ENCODE measurements at regions not wholly inside any gene's neighbourhood (a gene's known extent, or its start where the extent isn't known, plus 50 kb on each side); places are given as distances from the start of the nearest gene placed in this dataset.

DNA sequence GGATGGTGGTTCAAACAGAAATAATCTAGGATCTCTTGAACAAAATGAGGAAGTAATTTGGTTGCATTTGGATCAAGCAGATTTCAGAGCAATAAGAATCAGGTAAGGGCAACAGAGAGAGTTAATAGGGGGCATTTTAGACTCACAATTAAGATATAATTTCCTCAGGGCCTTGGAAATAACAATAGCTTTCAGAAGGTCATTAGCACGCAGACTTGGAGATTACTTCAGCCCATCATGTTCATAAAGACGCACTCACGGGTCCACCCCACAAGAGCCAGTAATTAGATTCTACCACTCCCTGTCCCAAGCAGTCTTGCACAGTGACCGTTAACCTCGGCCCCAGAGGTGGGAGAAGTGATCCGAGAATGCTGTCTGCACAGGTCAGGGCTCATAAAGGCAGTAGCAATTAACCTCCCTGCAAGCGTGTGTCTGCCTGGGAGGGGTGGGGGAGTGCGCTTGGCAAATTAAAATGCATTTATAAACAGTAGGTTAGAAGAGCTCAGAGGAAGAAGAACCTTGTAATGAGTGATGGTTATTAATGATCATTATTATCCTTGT, 125.7 kb upstream of the CCDC196 start:
- DNase-seq (ENCODE audit: low spot score), result no peak

DNA sequence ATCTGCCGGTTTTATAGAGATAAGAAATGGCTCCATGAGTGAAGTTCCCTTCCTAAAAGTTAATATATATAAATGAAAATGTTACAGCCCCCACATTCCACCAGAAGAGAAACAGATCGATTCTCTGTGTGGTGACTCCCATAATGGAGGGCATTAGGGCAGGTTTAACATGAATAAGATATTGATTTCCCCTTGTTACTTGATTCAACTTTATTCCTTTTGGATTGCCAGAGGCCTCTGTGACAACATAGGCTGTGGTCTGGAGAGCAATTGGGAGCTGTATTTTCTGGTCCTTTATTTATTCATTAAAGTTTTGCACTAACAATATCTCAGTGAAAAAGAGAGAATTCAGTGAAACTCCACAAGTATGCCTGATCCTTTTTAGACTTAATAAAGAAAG, 125.2 kb upstream of the CCDC196 start:
- DNase-seq (ENCODE audit: low spot score), result no peak

DNA sequence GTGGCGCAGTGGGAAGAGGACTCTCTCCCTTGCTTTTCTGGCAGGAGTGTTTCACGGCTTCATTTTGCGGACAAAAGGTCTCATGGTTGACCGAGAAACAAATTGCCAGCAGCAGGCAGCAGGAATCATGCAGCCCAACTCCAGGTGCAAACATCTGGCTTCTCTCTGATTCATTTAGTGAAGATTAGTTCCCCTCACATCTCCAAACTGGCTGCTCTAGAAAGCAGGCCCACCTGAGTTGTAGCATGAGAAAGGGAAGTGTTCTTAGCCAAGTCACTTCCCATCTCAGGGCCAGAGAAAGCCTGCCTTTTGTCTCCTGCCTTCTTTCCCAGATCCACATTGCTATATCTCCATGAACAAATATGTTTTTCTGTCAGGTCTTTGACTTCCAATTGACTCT, 120.8 kb upstream of the CCDC196 start:
- DNase-seq (ENCODE audit: low spot score), result no peak

DNA sequence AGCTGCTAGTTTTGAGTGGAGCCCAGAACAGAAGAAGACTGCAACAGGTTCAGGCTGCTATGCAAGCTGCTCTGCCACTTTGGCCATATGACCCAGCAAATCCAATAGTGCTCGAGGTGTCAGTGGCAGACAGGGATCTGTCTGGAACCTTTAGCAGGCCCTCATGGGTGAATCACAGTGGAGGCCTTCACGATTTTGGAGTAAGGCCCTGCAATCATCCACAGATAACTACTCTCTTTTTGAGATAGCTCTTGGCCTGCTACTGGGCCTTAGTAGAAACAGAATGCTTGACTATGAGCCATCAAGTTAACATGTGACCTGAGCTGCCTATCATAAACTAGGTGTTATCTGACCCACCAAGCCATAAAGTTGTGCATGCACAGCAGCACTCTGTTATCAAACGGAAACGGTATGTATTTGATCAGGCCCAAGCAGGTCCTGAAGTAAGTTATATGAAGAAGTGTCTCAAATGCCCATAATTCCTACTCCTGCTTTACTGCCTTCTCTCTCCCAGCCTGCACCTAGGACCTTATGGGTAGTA, 116.9 kb upstream of the CCDC196 start:
- DNase-seq (ENCODE audit: low spot score), result no peak

DNA sequence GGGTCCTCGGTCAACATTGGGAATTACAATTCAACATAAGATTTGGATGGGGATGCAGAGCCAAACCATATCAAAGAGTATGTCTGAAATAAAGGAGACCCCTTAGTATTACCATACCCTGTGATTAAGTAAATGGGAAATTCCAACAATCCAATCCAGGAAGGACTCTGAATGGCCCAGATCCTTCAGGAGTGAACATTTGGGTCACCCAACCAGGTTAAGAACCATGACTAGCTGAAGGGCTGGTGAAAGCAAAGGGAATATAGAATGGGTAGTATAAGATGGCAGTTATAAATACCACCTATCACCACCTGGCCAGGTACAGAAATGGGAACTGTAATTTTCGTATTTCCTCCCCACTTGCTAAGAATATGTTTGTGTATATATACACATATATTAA, 114.4 kb upstream of the CCDC196 start:
- no peak for DNase-seq (ENCODE audit: low spot score)

DNA sequence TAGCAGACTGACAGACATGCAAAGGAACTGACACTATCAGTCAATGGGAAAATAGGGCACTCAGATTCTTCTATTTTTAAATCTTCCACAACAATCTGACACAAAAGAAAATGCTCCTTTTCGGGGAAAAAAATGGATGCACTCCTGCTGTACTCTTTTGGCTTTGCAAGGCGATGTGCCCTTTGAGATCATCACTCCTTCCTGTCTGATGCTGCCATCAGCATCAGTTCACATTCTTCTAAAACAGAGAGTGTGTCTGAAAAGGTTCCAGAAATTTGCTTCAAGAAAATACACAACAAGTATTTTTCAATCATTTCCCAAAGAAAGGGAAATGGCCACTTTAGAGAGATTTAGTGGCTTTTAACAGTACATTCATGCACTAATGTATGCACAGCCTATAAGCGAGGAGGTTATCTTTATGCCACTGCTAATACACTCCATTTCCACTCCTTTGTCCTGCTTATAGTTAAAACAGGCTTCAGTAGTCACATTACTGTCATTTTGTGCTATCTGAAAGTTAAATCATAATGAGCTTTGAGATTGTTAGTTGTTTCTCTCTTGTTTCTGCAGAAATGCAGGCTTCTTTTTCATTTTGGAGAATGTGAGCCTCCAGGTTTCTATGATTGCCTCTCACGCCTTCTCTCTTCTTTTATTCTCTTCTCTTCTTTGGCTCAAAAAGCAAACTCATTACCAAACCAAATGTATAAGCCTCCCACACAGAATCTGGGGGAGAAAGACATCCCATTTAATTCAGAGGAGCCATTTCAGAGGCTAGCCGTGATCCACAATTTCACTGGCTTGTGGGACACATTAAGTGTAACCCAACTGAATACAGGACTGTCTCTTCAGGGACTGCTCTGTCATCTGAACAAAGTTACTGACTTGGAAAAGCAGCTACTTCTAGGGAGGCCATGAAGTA, 110.9 kb upstream of the CCDC196 start:
- DNase-seq (ENCODE audit: low spot score), result no peak

DNA sequence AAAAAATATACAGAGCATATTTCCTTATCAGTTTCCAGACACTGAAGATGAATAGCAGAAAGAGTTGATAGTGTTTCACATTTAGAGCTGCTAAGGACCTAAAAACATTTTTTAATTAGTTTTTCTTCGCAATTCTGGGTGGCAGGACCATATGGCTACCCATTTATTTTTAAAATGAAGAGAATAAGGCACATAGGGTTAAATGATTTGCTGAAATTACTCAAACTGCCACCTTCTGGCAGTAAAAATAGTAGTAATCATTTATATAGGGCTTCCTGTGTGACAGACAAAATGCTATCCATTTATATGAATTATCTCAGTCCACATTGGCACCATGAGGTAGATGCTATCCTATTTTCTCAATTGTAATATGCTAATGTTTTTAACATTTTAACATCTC, 108.6 kb upstream of the CCDC196 start:
- DNase-seq (ENCODE audit: low spot score), result no peak

DNA sequence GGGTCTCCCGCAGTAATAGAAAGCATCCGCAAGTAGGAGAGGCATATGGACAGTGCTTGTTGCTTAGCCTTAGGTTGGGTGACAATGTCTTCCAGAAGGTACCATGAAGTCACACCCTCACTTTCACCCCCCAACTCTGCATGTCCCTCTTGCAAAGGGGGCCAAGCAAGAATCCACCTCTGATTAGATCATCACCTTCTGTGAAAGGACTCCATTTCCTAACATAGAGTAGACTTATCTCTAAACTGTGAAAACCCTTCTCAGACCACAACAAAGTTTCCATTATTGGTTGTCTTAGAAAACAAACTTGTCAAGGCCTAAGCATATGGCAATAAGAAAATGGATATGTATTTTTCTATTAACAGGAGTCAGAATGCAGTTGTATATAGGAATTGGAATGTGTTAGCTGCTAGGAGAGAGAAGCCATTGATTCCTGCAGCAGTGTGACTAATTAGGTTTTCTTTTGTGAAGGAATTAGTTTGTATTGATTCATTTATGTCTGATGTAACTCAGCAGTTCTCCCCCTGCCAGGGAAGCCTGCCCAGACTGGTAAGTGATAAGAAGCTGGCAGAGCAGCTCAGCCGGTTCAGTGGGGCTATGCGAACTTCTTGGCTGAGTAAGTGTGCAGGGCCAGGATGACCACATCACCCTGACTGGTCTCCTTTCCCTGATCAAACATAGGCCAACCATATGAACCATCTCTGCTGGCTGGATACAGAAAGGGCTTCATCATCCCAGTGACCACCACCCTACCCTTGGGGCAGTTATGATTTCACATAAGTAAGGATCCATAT, 107.3 kb upstream of the CCDC196 start:
- no peak for DNase-seq (ENCODE audit: low spot score)

DNA sequence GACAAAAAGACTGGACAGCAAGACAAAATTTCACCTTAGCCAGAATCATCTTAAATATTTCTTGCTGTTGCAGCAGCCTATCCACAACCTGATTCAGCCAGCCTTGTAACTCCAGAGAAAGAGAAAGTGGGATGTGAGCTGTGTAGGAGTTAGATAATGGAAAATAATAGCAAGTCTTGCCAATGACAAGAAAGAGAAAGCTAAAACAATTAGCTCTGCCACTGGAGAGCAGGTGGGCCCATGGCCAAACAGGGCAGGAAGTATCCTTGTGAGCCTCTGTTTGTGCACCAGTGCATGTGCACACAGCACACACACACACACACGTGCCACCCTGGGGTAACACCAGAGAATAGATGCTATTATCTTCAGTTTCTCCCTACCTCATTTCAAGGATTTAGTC, 106.0 kb upstream of the CCDC196 start:
- no peak for DNase-seq (ENCODE audit: low spot score)

DNA sequence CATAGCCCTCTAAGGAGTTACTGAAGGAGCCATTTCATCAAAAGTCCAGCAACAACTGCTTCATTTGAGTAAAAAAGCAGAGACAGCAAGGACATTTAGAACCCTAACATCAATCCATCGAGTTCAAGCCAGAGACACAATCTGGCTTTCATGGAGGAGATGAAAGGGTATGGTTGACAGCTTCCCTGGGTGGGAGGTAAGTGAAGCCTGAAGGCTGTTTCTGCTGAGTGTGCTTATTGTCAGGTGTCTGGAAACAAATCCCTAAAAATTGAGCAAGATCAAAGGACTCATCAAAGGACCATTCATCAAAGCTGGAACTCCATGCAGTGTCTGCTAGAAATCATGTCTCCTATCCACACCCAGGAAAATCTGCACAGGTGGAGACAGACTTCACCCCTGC, 104.4 kb upstream of the CCDC196 start:
- peak; percentile 32 for DNase-seq (ENCODE audit: low spot score)

DNA sequence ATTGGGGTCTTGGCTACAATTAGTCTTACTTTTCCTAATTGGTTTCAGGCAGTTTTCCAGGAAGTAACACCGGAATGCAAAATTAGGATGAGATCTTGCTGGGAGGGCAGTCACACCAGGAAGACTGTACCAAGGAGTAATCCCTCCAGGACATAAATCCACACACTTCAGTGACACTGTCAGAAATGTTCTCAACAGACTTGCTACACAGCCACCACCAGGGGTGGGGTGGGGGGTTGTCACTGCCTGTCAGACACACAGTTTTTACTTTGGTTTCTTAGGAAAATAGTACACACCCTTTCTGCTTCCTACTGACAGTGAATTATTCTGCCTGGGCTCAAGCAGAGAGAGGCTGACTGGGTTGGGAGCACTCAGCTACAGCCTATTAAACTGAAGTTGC, 102.9 kb upstream of the CCDC196 start:
- no peak for DNase-seq (ENCODE audit: low spot score)

DNA sequence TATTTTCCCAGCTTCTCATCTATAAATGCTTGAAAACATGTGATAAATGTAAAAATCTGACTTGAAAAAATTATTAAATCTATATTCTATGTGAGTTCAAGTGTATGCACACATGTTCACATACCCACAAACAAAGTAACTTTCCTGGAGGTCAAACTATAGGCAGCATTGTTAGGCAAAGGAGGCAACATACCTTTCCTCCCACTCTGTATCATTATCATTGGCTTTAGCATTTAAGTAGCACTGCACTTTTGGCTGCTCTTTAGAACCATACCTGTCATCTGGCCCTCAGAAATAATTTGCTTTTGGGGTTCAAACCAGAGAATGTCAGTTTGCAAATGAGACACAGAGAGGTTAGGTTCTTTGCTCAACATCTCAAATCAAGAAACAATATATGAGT, 102.4 kb upstream of the CCDC196 start:
- no peak for DNase-seq (ENCODE audit: low spot score)

DNA sequence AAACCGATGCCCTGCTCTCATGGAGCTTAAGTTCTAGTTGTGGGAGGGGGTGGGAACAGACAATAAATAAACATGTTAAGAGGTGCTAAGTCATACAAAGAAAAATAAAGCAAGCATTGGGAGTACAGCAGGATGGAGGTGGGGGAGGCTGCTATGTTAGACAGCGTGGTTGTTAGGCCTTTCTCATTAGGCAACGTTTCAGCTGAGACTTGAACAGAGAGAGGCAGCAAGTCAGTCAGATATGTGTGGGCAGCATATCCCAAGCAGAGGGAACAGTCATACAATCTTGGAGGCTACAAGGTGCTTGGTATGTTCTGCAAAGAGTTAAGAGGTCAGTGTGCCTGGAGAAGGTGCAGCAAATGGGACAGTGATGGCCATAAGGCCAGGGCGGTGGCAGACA, 97.7 kb upstream of the CCDC196 start:
- DNase-seq (ENCODE audit: low spot score), result no peak

DNA sequence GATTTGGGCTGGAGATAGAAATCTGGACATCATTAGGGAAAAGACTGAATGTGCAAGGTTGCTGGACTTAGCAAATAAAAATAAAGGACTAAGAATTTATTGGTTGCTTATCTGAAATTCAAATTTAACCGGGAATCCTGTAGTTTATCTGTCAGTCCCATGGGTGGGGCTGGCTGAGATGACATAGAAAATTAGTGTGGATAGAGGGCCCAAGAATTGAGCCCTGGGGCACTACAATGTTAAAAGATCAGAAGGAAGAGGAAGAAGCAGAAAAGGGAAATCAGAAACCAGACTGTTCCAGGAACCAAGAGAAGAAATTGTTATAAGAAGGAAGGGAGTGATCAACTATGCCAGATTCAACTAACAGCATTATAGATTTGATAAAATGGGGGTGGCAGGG, 96.7 kb upstream of the CCDC196 start:
- DNase-seq (ENCODE audit: low spot score), result no peak

DNA sequence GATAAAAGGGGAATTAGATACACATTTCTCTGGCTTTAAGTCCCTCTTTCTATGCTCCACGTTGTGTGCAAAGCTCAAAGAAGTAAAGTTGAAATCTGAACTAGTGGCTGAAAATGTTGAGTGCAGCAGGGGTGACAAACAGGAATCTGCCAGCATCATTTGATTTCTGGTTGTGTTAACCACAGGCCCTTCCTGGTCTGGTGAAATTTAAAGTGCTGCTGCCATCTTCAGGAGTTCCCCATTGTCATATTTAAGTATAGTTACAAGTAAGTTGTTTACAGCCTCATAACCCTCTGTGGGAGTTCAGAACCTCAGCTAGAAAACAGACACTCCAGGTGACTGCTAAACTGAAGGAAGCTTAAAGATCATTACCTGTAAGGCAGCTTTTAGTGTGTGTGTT, 90.9 kb upstream of the CCDC196 start:
- DNase-seq (ENCODE audit: low spot score), result peak; percentile 4

DNA sequence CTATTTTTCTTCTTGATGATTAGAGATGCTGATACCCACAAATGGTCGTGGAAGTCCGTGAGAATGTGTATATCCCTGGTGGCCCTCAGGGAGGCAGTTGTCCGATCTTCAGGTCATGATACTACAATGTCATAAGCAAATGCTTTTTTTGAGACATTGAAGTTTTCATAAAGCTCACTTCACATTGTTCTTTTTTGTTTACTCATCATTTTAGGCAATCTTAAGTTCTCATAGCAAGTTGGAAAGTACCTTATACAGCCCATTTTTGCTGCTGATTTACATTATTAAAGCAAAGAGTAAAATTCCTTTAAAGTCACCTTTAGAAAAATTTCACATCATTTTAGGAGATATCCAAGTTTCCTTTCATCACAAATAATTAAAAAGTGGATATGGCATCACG, 90.0 kb upstream of the CCDC196 start:
- DNase-seq (ENCODE audit: low spot score), result no peak

DNA sequence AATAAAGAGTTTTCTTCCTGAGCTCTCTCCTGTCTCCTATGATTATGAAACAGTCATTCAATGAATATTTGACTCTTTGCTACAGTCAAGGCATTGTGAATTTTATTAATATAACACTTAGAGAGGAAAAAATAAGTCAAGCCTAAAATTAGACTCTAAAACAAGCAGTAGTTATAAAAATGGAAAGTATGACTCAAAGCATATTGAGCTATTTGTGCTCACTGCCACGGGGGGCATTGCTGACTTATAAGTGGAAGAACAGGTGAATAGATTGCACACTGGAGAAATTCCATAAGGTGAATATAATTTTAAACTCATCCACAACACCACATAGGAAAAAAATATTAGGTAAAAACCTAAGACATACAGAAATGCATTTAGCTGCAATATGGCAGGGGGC, 87.7 kb upstream of the CCDC196 start:
- DNase-seq (ENCODE audit: low spot score), result no peak

DNA sequence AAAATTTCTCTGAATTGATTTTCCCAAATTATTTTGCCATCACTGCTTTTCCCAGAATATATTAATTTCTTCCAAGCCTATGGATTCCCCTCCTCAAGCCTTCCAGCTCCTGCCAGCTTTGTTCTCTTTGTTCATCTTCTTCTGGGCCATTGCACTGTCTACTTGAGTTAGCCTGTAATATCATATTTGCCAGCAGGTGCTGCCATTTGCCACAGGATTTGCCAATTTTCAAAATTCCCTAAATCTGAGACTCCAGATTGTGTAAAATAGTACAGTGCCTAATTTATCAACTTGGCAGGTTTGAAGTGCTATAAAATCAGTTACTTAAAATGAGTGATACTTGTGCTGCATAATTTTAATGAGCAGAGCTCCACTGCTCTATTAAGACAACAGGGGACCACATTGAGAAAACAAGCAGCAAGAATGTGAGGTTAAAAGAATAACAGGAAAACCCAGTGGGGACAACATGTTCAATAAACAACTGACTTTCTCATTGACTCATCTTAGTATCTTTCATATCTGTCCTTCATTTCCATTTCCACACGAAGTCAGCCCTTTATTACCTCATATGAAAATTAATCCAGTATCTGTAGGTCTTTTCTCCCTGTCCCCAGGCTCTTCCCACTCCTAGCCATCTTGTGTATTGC, 84.6 kb upstream of the CCDC196 start:
- DNase-seq (ENCODE audit: low spot score), result no peak

DNA sequence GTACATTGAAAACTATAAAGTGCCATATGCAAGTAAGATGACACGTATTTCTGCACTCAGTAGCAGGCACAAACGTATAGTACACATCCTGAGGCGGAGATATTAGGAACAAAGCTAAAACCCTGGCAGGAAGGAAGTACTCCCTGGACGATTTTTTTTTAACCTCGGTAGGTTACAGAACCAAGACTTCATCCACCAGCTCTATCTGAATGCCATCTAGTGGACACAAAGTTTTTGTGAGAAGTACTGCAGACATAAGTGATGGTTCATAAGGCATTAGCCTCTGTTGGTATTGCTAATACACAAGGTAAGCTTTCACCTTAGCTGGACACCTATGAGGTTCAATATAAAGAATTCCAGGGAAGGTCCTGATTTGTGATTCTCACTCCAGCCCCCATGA, 83.0 kb upstream of the CCDC196 start:
- DNase-seq (ENCODE audit: low spot score), result peak; percentile 60

DNA sequence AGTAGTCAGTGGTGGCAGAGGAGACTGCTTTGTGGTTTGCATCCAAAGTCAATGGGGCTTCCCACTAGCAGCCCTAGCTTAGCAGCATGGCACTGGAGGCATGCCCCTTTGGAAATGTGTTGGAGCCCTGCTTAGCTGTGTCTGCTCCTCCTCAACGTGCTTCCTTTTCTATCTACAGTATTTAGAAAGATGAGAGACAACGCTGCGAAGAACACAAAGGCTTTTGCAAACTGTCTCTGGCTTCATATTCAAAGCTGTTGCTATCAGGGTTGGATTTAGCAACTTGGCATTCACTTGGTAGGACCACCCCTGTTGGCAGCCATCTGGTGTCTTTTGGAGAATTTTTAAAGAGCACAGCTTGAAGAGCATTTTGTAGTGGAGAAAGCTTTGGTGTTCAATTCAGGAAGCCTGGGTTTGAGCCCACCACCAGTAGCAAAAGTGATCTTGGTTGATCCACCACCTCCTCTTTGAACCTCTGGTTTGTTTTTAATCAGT, 82.1 kb upstream of the CCDC196 start:
- no peak for DNase-seq (ENCODE audit: low spot score)

DNA sequence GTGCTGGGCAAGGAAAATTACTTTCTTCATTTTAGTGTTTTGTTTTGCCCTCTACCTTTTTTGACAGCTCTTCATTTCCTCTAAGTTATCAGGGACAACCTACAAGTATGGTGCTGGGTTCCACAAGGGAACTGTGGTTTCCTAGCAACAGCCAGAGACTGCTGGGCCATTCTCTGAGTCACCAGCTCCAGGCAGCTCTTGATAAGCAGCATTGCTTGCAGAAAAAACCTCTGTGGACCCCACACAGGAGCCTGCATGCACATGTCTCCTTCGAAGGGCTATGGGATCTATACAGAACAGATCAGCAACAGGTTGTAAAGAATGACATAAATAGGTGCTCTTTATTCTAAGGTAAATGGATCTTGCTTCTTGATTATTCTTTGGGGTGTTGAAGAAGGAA, 81.0 kb upstream of the CCDC196 start:
- no peak for DNase-seq (ENCODE audit: low spot score)

DNA sequence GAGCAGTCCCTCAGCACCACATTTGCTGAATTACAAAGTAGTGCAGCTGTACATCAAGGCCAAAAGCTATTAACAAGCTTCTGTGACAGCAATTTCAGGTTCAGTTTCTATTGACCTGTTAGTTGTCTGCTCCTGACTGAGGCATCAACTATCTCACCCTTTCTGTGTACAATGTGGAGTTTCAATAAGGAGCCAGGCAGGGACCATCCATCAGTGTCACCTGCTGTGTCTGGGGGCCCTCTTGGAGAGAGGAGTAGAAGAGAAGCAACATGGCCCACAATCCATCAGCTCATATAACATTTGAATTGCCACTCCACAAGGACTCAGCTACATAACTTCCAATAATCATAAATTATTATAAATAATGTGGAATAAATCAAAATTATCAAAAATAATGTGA, 72.3 kb upstream of the CCDC196 start:
- DNase-seq (ENCODE audit: low spot score), result no peak
